NK-92 treated with Interleukin-12 subunit alpha and Interleukin-12 subunit beta, amount 100 ng/mL, for 24 hours (cell line): ENCODE measurements at regions not wholly inside any gene's neighbourhood (a gene's known extent, or its start where the extent isn't known, plus 50 kb on each side); places are given as distances from the start of the nearest gene placed in this dataset.

Experiments
- DNase-seq: peaks from one replicate; lab custom pipeline; 2025; lab: John Stamatoyannopoulos, UW

DNA sequence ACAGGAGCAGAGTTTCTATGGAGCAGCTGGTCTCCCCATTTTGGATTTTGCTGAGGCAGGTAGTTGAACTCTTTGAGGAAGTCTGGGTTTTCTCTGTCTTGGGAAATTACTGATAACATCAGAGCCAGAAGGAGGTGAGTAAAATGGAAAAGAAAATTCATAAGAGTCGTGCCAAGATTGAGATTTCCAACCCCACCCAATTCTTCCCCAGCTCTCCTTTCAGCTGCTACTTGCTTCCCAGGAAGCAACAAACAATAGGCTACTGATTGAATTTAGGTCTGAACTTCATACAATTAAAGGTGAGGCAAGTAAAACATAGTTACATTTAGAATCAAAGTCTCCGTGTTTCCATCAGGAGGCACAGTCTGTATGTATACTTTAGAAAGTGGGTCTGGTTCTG, 54.6 kb upstream of the EOLA2 start:
- DNase-seq = no peak

DNA sequence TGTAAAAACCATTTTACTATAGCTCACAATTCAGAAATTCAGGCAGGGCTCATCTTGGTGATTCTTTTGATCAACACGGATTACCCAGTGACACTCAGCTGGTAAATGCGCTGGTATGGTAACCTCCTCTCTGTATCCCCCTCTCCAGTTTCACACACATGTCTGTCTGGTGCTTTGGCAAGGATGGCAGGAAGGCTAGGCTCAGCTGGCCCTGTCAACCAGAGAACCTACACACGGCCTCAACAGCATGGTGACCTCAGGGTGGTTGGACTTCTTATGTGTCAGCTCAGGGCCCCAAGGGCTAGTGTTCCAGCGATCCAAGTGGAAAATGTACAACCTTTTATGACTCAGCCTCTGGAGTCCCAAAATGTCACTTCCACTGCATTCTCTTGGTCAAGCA, 55.7 kb upstream of the EOLA2 start:
- no peak for DNase-seq

DNA sequence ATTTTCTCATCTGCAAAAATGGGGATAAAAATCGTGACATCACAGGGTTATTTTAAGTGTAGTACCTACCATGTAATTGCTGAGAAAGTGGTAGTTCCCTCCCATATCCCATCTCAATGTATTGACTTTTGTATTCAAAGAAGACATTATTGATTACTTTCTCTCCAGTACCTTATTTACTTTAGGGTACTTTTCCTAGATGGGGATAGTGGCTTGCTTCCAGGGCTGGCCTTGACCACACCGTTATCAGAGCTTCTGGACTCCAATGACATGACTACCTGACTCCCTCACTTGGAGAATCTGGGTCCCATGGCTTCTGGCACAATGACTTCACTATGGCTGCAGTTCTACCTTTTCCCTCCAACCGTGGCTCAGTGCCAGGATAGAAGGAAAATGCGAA, 58.2 kb upstream of the EOLA2 start:
- no peak for DNase-seq

DNA sequence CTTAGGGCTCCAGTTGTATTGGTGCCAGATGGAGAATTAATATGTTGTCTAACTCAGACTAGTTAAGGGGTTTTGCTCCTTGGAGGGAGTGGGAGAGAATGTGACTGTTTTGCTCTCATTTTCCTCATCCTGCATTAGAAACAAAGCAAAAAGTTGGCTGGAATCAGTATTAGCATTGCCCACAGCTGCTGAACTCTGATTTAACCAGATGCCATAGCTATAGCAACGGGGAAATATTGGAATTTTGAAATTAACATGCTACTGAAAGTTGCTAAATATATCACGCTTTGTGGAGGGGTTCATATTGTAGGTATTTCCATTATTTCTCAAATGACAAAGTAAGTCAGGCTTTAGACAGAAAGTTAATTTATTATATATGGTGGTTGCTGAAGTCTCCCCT, 66.7 kb upstream of the EOLA2 start:
- DNase-seq = no peak

DNA sequence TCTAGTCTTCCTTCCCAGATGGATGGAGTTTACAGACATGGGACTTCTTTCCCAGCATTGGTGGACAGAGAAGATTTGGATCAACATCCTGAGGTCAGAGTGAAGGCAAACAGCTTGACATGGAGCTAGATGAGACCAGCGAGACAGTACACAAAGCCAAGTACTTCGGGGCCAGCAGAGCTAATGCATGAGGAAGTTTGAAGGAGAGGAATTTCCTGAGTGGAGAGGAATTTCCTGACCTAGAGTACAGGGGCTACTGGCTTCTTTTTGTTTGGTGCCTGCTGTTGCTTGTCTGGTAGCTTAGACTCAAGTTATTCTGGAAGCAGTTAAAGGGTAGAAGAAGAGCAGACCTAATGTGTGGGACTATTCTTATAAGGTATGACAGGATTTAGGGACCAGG, 69.1 kb upstream of the EOLA2 start:
- DNase-seq = no peak

DNA sequence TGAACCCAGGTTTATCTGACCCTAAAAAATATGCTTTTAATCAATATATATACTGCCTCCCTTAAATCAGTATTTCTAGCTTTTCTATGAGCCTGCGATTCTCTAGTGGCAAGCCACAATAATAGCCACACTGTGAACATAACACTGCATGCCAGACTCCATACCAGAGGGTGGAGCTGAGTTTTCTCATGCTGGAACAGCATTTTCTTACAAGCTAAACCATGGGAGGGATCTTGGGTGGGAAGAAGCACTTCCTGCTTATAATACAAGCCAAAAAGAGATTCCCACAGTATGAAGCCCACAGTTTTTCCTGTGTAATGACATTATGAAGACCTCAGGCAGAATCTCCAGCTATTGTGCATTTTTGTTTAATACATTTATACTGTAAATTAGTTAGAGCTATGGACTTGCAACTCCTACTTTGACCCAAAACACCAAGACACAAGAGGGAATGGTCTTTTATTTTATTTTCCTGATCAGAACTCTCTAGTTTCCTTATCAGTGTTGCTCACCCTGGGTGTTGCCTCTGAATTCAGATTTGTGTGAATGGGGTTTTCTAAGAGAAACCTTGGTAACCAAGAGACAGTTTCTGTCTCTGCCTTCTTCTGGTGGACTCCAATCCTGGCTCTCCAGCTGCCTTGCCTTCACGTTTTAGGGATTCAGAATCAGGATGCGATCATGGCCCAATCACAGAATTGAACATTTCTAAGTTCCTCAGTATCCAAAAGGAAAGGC, 74.5 kb upstream of the EOLA2 start:
- DNase-seq = no peak

DNA sequence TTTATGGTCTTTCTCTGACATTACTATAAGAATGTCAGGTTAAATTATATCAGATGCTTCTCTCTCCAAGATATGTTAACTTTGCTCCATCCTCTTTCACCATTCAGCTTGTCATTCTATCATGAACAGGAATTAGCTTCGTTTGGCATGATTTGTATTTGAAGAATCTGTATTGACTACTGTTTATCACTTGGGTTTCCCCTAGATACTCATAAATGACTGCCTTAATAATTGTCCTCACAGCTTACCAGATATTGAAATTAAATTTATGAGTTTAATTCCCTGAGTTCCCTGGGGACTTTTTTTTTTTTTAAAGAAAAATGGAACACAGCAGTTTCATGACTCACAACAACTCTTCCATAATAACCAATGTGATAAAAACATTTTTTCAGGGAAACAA, 76.2 kb upstream of the EOLA2 start:
- DNase-seq = no peak

DNA sequence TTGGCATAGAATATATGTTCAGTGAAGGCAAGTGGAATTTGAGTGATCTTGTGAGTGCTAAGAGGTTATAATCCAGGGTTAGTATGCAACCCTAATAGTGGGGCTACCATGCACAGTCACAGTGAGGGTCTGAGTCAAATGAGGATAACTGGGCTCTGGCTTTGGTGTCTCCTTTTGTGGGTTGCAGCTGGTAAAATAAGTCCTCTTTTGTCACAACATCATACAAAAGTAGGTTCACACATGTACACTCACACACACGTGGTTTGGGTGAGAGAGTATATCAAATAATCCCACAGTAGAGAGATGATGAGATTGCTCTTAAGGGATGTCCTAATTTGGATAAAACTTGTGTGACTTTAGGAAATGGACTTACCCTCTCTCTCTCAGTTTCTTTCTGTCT, 79.6 kb upstream of the EOLA2 start:
- DNase-seq = no peak

DNA sequence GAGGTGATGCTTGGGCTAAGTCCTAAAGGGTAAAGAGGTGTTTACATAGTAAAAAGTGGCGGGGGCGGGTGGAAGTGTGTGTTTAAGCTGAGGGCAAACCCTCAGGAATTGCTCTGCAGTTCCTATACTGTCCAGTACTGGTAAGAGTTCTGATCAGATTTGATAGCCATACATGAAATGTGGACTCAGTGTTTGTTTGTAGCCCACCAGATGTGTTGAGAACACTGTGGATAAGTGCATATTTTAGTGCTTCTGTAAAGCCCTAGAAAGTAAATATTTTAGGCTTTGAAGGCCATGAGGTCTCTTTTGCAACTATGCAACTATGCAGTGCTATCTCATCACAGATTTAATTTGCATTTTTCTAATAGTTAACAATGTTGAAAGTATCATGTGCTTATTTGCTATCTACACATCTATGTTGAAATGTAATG, 80.7 kb upstream of the EOLA2 start:
- no peak for DNase-seq

DNA sequence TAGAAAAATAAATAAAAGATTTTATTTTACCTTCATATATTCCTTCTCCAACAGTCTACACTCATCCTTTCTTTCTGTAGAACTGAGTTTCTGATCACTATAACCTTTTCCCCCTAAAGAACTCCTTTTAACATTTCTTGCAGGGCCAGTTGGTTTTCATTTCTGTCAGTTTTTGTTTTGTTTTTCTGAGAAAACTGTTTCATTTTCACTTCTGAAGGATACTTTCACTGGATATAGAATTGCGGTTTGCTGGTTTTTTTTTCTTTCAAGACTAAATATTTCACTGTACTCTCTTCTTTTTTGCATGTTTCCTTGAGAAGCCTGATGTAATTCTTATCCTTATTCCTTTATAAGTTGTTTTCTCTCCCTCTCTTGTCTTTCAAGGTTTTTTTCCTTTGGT, 90.4 kb upstream of the EOLA2 start:
- no peak for DNase-seq

DNA sequence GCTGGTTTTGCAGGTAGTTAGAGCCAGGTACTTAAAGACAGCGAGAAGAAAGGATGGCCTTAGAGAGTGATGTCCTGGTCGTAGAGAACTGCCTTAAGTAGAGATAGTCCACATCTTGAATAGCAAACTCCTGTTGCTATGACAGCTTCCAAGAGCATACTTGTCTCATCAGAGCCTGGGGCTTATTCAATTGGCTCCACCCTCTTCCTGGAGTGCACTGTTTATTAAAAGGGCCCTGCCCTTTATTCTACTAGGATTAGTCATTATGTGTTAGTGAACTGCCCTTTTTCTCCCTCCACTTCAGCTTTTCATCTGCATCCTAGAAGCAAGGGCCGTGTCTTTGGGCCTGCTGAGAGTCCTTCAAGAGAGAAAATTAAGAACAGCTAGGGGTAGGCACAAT, 94.5 kb upstream of the EOLA2 start:
- DNase-seq = no peak

DNA sequence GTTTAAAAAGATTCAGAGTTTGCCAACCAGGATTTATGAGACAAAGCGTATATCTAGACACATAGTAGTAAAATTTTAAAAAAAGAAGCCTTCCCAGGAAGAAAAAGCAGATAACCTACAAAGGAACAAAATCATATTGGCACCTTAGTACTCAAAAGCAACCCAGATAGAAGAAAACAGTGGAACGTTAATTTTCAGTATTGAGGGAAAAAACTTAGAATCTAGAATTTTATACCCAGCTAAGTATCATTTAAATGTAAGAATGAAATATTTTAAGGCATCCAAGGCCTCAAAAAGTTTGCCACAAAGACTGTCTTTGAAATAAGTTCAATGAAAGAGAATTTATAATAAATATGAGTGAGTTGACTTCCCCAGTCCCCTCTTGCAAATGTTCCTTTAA, 96.5 kb upstream of the EOLA2 start:
- no peak for DNase-seq

DNA sequence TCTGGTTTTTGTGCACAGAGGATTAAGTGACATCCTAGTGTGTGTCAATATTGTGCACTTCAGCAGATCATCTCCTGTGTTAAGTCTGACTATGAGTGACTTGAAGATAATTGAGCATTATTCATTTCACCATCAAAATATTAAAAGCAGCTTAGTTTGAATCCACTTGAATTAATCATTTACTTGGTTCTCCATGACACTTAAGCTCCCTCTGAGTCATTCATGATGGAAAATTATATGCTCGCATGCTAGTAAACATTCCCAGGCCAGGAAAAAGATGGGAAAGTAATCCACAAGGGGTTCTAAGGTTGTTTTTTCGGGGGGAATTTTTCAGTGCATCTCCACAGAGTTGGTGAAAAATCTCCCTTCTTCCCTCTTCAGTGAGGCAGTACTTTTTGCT, 97.2 kb upstream of the EOLA2 start:
- no peak for DNase-seq

DNA sequence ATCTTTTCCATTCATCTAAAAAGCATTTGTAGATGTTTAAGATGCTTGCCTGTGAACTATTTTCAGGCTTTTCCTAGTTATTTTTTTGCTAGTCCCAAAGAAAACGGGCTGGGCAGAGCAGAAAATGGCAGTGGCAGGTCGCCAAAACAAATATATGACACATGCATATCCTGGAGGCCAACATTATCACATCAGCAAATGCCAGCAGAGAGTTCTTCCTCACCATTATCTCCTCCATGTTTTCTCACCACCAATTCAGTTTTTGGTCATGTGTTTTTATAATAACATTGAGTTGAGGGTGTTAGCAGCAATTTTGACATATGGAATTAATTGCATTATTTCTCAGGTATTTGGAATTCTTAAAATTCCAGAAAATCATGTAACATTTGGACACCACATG, 97.9 kb upstream of the EOLA2 start:
- DNase-seq = no peak

DNA sequence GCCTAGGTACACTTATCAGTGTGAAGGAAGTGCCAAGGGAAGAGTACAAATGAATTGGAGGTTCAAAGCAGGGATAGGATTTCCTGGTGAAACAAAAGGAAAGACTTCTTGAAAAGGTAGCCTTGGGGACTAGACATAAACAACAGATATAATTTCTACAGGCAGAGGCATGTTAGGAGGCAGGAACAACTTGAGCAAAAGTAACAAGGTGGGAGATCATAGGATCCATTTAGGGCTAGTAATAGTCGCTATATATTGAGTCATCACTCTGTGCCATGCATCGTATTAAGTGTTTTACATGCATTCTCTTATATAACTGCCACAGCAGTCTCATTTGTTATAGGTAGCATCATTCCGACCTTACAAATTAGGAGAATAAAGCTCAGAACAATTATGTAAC, 98.3 kb upstream of the EOLA2 start:
- no peak for DNase-seq

DNA sequence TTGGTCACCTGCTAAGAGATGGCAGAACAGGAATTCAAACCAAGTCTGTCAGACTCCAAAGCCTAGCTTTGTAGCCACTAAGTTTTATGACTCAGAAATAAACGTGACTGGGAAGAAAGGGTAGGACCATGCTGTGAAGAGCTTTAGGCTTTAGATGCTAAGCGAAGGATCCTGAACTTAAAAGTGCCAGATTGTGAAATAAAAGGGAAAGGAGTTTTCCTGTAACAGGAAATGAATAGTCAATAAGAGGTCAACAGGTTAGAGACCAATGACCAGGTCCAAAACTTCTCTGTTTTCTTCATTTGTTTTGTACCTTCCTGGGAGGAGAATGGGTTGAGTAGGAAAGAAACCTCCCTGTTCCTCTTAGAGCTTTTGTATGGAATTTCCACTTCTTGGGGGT, 98.8 kb upstream of the EOLA2 start:
- DNase-seq = no peak

DNA sequence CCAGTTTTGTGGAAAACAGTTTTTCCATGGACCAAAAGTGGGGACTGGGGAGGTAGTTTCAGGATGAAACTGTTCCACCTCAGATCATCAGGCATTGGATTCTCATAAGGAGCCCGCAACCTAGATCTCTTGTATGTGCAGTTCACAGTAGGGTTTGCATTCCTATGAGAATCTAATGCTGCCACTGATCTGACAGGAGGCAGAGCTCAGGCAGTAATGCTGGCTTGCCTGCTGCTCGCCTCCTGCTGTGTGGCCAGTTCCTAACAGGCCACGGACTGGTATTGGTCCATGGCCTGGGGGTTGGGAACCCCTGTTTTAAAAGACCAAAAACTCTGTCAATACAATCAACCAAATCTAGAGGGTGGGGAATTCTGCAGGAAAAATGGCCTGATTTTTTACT, 100.0 kb upstream of the EOLA2 start:
- DNase-seq = no peak

DNA sequence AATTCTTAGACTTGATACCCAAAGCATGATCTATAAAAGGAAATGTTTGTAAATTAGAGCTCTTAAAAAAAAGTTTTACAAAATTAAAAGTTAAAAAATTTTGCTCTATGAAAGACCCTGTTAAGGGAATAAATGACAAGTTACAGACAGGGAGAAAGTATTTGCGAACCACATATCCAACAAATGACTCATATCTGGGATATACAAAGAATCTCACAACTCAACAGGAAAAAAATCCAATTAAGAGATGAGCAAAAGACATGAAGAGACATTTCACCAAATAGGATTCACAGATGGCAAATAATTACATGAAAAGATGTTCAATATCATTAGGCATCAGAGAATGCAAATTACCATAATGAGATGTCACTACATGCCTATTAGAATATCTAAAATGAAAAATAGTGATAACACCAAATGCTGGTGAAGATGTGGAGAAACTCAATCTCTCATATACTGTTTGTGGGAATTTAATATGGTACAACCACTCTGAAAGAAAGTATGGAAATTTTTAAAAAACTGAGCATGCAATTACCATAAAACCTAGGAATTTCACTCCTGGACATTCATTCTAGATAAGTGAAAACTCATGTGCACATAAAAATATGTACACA, 100.8 kb upstream of the EOLA2 start:
- no peak for DNase-seq

DNA sequence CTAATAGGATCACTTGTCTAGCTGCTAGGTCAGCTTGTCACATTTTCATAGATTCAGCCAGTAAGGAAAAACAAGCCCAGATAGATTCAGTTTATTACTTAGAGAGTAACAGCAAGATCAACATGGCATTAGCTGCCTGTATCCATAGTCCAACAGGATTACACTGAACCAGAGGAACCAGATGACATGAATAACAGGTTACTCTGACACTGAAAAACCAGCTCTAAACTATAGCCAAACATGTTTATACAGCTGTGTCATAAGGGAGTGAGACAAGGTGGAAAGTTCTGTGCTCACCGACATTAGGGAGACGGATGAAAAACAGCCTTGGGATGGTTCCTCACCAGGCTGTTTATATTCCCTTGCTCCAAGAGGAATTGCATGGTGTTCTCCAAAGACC, 102.9 kb upstream of the EOLA2 start:
- DNase-seq = no peak

DNA sequence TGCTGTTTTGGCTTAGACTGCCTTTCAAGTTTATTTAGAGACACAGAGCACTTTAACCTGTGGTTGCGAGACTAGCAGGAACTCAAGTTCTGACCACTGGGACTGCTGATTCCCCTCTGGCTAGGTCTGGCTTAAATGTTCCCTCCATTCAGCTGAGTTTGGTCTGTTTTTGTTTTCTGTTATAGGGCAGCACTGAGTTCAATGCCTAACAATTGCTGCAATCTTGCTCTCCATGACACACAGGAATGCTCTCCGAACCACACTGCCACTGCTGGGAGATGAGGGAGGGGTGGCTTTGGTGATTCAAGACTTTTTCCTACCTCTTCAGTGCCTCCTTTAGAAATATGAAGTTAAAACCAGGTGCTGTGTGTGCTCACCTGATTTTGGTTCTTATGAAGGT, 106.3 kb upstream of the EOLA2 start:
- no peak for DNase-seq

DNA sequence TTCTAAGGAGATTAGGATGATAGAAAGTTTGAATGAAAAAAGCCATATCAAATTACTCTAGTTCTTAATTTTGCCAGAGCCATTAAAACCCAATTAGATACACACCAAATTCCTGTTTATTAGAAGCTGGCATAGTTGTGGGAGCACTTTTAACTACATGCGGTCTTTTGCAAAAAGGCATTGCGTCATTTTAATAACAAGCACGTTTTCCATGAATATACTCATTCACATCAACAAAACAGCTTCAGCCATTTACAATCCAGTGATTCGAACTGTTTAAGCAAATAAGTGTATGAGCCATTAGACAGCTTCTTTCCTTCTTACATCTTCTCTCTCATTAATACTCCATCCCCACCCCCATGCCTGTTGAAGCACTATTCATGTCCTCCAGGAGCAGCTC, 109.5 kb upstream of the EOLA2 start:
- no peak for DNase-seq

DNA sequence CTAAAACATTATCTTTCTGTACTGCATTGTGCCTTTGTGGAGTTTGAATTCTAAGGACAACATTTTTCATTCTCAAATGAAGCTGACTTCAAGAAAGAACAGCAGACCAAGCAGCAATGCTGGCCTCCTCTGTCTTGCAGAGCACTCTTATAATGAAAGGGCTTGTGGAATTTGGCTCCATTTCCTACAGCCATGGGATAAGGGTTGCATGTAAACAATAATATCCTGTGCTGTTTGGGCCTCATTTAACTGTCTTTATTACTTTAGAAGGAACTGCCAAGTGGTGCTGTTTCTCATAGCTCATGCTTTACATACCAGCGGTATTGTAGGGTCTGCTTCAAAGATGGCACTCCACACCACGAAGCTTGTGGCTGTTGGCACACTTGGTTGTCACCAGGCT, 111.4 kb upstream of the EOLA2 start:
- no peak for DNase-seq

DNA sequence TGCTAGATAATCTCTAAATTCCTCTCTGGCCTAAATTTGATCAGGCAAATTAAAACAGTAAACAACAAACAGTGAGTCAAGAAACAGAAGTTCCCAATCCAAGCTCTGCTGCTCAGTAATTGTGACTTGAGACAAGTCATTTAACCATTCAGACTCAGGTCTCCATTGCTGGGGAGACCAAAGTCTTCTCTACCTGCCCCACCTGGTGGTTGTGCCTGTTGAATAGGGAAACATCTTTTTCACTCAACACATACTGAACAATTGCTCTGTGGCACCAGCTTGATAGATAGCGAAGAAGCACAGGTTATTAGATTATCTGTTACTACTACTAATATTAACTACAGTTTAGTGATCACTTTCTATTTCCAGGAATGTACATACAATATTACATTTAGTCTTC, 112.1 kb upstream of the EOLA2 start:
- DNase-seq = no peak

DNA sequence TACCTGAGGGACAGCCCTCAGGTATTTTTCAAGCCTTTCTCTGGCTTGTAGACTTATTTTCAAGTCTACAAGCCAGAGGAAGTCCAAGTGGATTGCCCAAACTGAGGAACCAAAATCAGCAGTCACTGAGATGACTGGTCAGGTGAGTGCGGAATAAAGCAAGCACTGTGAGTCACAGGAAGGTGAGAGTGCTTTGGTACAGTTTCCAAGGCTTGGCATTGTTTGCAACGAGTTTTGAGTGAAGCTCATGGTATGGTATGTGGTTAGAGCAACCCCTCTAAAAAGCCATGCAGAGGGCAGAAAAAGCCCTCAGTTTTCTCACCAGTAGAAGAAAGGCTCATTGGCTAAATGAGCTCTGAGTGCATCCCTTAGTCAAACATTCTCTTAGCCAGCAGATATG, 112.8 kb upstream of the EOLA2 start:
- no peak for DNase-seq
